HG03460 (cell line): ENCODE measurements at regions not wholly inside any gene's neighbourhood (a gene's known extent, or its start where the extent isn't known, plus 50 kb on each side); places are given as distances from the start of the nearest gene placed in this dataset.

Experiments used
- ATAC-seq: cut with Tn5 transposase; IDR thresholded peaks from one replicate; pipeline ENCODE4 v1.9.1; 2021; ENCODE audit not compliant: unreplicated experiment

GRCh38 chr21:18460979-18461378 is 57.4 kb upstream of the TMPRSS15 start:
- no peak for ATAC-seq

DNA sequence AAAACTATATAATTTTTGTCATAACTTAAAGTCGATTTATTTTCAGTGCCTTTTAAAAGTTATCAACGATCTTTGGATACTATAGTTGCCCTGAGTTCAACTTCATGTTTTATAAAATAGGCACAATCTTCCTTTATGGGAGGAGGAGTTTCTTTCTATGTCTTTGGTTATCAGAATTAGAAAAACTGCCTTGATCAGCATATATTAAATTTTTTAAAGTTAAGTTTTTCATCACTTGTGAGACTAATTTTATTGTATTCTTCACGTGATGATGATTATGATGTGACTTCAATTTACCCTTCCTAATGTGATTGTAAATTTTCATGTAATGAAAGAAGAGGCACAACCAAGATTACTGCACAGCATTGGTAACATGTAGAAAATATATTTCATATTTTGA is 58.2 kb upstream of the TMPRSS15 start:
- ATAC-seq: no peak

- ATAC-seq: peak; percentile 58
Observed at GRCh38 chr21:18467715-18468114, 64.1 kb upstream of the TMPRSS15 start.

DNA sequence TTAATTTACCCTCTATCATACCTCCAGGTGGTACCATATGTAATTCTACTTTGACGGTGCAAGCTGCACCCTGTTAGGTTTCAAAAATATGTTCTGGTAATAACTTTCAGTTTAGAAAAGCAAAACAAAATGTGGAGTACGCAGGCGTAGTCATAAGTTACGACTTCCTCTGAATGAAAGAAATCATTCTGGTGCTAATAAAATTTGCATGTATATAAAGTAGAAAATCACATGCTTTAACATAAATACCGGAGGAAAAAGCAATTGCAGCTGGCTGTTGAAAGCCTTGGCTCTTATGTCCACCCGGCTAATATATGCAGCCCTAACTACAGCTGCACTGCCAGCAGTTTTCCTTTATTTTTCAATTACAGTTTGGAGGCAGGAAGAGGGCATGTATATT is 65.2 kb upstream of the TMPRSS15 start:
- peak; percentile 66 for ATAC-seq

- no peak for ATAC-seq
Observed at GRCh38 chr21:18476639-18477038, 73.1 kb upstream of the TMPRSS15 start.

- ATAC-seq: no peak
Observed at GRCh38 chr21:18477043-18477442, 73.5 kb upstream of the TMPRSS15 start.

DNA sequence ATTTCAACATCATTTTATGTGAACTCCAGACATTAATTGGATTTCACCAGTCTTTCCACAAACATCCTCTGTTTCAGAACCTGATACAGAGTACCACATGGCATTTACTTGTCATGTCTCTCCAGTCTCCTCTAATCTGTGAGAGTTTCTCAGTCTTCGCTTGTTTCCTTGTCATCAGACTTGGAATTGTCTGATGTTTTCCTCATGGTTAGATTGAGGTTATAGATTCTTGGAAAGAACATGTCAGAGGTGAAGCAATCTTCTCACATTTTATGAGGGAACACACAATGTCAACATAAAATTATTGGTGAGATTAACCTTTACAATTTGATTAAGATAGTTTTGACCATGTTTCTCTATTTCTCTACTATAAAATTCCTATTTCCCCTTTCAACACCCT is 74.9 kb upstream of the TMPRSS15 start:
- ATAC-seq: no peak

DNA sequence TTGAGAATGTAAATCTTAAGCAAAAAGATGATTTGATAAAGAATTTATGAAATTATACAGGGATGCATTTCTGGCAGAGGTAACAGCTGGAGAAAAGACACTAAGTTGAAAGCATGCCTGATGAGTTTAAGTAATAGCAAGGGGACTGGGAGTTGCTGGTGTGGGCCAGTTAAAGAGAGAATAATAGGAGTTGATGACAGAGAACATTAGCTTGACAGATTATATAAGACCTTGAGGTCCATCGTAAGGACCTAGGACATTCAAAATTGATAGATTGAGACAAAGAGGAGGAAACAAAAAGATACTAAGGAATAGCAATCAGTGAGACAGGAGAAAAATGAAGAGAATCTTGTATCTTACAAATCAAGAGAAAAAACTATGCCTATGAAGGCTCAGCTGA is 84.7 kb upstream of the TMPRSS15 start:
- no peak for ATAC-seq

DNA sequence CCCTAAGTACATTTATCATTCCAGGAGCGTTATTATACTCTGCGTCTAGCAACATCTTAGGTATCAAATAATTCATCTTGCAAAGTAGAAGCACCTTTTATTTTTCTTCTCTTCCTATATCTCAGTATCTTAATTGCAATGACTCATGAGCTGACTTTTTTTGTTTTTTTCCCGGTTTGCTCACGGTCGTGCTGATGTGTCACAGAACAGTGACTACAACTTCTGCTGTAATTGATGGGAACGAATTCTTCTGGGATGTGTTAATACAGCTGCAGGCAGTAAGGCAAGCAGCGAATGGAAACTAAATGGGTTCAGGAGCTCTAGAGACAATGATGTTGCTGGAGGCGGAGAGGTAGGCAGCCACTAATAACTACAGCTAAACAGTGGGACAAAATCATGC is 89.8 kb upstream of the TMPRSS15 start:
- ATAC-seq: no peak

DNA sequence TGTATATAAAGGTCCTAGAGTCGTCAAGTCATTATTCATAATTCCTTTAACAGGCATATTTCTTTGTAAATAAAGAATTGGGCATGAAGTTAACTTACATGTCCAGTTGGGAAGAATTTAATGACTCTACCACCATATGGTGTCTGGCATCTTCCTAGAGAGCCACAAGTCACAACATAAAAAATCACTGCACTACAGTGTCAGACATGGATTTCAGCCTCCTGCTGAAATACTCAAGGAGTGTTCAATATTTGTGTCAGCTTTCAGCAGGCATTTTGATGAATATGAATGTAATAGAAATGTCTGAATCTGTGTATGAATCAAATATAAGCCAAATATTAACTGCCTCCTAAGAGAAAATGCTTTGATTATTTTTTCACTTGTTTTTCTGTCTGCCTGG is 91.9 kb upstream of the TMPRSS15 start:
- no peak for ATAC-seq

DNA sequence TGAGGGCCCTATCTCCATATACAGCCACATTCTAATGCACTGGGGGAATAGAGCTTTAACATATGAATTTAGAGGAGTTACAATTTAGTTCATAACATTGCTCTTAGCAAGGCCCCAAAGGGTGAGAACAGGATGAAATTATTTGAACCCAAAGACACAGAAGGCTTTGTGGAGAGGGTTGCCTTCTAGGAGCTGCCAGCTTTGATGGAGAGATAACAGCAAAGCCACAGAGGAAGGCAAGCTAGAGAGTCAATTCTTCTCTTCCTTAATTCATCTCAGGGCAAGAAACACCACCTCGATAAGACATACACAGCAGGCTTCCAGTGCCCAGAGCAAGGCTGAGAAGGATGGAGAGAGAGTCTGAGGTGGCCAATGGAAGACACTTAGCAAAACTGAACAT is 94.8 kb upstream of the TMPRSS15 start:
- no peak for ATAC-seq

GRCh38 chr21:18499761-18500376 is 96.3 kb upstream of the TMPRSS15 start:
- no peak for ATAC-seq

GRCh38 chr21:18518054-18518481 is 114.5 kb upstream of the TMPRSS15 start:
- no peak for ATAC-seq

- no peak for ATAC-seq
Observed at GRCh38 chr21:18521204-18521603, 117.6 kb upstream of the TMPRSS15 start.

DNA sequence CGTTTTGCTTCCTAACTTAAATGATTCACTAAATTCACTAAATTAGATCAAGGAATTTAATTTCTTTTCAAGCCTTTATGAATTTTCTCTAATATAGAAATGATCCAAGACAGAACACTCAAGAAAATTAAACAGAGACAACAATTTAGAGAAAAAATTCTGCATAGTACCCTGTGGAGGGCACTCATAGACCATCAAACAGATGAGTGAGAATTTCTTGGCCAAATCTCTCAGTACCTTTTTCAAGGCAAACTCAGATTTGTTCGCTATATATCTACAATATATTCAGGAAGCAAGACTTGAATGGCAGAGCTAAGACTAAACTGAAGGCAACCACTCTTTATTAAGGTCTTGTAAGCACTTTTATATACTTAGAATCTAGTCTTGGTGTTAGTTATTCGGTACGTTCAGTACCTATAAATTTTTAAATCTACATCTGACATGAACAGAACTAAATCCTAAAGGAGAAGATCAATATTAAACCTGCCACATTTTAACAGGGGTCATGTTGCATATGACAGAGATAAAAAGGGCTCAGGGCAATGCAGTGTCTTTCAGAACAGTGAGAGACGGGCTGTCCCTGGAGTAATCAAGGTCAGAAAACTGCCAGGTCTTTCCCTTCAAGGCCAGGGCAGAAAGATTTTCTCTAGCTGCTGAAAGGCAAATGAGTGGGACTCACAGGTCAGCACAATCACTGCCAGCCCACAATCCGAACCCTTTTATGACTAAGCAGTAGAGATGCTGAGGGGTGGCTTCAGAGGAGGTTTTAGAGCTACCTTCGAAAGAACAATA is 118.8 kb upstream of the TMPRSS15 start:
- ATAC-seq: no peak

DNA sequence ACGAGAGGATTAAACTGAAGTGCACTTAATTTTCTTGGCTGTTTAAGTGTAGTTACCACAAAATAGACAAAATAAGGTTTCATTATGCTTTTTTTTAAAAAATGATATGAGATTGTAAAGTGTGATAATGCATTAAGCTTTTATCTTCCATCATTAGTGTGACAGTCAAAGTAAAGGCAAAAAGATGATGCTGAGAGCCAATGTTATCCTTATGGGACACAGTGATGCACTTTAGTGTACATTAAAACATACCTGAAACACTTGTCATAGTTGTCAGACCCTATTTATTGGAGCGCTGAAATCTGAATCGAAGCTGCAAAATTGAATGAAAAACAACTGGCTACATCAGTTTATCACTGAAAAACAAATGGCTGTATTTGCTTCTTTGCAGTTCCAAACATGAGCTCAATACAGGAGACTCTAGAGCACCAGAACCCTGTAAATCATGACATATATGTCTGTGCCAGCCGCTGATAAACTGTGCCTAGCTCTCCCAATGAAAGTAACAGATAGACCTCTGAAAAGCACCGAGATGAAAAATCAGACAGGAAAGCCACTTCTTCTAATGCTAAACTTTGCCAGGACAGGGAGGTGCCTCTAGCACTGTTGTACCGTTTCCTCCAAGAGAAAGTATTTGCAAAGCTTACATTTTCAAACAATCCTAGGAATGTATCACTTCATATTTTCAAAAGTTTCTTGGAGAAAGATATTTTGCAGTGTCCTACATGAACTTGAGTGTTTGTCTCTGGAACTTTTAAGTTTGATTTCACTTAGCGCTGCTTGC is 120.7 kb upstream of the TMPRSS15 start:
- ATAC-seq: no peak

DNA sequence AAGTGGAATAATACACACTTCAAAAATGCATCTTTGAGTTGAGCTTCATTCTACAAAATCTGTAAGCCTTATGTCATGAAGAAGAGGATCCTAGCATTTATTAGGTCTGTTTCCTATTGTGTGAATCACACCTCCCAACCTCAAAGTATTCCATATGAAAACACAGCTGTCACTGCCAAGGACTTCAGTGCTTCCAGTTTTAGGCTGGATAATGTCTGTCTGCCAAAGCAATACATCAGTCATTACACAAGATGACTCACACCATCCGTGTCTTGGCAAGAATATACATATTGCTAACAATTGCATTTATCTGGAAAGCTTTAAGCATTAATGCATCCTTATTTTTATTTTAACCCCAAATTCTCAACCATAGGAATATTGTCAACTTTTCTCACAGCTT is 125.7 kb upstream of the TMPRSS15 start:
- no peak for ATAC-seq

GRCh38 chr21:18542081-18542480 is 138.5 kb upstream of the TMPRSS15 start:
- ATAC-seq: no peak

DNA sequence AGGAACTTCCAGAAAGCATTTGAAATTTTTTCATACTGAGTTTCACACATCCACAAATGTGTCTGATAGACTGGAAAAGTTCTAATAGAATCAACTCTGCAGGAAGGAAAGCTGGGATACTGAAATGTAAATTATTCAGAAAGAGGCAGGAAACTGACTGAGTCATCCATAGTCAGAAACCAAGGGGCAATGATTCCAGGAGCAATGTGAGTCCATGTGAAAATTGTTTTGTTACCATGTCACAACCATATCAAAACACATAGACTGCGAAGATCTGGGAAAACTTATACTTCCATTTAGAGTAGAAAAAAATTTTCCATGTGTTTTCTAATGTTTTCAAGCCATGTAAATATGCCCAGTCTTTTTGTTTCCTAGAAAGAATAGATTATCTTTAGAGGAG is 142.3 kb upstream of the TMPRSS15 start:
- no peak for ATAC-seq

DNA sequence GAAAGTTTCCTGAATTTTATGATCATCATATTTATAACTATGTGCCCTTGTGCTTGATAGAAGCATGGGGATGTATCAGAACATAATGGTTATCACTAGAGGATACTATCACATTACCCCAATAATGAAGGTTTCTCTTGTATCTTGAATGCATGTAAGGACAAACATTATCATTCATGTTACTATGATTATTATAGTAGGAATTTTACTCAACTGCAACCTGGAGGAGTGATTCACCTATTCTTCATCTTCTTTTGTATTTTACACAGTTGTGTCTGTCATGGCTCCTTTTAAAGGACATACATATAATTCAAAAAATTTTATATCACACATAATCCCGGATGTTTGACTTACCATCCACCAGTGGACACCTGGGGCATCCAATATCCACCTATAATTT is 143.8 kb upstream of the TMPRSS15 start:
- ATAC-seq: no peak

- no peak for ATAC-seq
Observed at GRCh38 chr21:18548249-18548648, 144.7 kb upstream of the TMPRSS15 start.
